Endodermal cell (in vitro differentiated cells): ENCODE measurements at regions not wholly inside any gene's neighbourhood (a gene's known extent, or its start where the extent isn't known, plus 50 kb on each side); places are given as distances from the start of the nearest gene placed in this dataset.

ENCODE experiments used
- DNase-seq: peaks from one replicate; pipeline ENCODE4 v3.0.0-alpha.2; 2017
- H3K27ac ChIP-seq: 2 replicates; pipeline ENCODE4 v1.5.1; 2013; ENCODE audit warnings: mild to moderate bottlenecking, low read depth, low read length, moderate library complexity
- H3K27me3 ChIP-seq: 2 replicates; pipeline ENCODE4 v1.6.1; 2013; ENCODE audit warnings: mild to moderate bottlenecking, low read length, moderate library complexity; ENCODE audit not compliant: insufficient read depth, control insufficient read depth, poor library complexity, severe bottlenecking
- H3K36me3 ChIP-seq: 2 replicates; pipeline ENCODE4 v1.7.0; 2013; ENCODE audit warnings: mild to moderate bottlenecking, low read length, moderate library complexity; ENCODE audit not compliant: control insufficient read depth, insufficient read depth
- H3K4me1 ChIP-seq: one replicate; pipeline ENCODE4 v1.7.0; 2013; ENCODE audit warnings: low read length; ENCODE audit not compliant: control insufficient read depth, insufficient read depth
- H3K4me3 ChIP-seq: 2 replicates; pipeline ENCODE4 v1.5.1; 2013; ENCODE audit warnings: mild to moderate bottlenecking, low read length, moderate library complexity
- H3K9ac ChIP-seq: 2 replicates; pipeline ENCODE4 v1.6.1; 2013; ENCODE audit warnings: mild to moderate bottlenecking, low read length, moderate library complexity; ENCODE audit not compliant: poor library complexity, severe bottlenecking; ENCODE audit errors: extremely low read depth
- H3K9me3 ChIP-seq: 2 replicates; pipeline ENCODE4 v1.6.1; 2013; ENCODE audit warnings: mild to moderate bottlenecking, low read length, moderate library complexity; ENCODE audit not compliant: control insufficient read depth
- H3K27ac Mint-ChIP-seq: 2 replicates; pipeline ENCODE4 v1.8.0; 2020; ENCODE audit warnings: mixed read lengths
- H3K27me3 Mint-ChIP-seq: 2 replicates; pipeline ENCODE4 v1.8.0; 2021; ENCODE audit warnings: mild to moderate bottlenecking, mixed read lengths; ENCODE audit not compliant: insufficient read depth
- H3K36me3 Mint-ChIP-seq: 2 replicates; pipeline ENCODE4 v1.8.0; 2020; ENCODE audit warnings: low read depth, mixed read lengths
- H3K4me1 Mint-ChIP-seq: 2 replicates; pipeline ENCODE4 v1.8.0; 2020; ENCODE audit warnings: mixed read lengths
- H3K4me3 Mint-ChIP-seq: 2 replicates; pipeline ENCODE4 v1.8.0; 2020; ENCODE audit warnings: mild to moderate bottlenecking, moderate library complexity, mixed read lengths
- H3K9me3 Mint-ChIP-seq: 2 replicates; pipeline ENCODE4 v1.8.0; 2020; ENCODE audit warnings: mild to moderate bottlenecking, mixed read lengths
- WGBS, 2 experiments: methylation state at CpG; one replicate each; pipeline versions ENCODE4 v1.1.5 to v1.1.7; 2013; ENCODE audit warnings: missing lambda C conversion rate in 2 of 2, mixed read lengths in 1 of 2; ENCODE audit not compliant: insufficient coverage in 1 of 2, insufficient read length in 1 of 2; 5-methylcytosine and 5-hydroxymethylcytosine counted together
- TF ChIP-seq, protein P1 (sequence below): fragments of 200-600 bp; sonication (generic); conservative IDR thresholded peaks from 2 replicates; pipeline ENCODE4 v1.5.0; 2021; ENCODE audit warnings: antibody characterized with exemption, mild to moderate bottlenecking

DNA sequence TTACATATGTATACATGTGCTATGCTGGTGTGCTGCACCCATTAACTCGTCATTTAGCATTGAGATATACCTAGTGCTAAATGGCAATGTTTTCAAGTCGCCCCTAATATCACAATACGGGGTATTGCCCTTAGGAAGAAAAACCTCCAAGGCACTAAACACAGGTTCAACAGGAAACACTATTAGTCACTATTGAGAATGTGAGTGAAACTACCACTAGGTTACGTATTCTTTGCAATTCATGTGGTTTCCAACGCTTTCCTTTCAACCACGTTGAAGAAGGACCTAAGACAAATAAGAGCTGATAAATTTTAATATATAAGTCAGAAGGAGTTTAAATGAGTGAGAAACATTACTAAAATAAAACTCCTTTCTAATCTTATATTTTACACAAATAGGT, 134.7 kb upstream of the SPANXN4 start:
- TF ChIP-seq, protein P1, sequence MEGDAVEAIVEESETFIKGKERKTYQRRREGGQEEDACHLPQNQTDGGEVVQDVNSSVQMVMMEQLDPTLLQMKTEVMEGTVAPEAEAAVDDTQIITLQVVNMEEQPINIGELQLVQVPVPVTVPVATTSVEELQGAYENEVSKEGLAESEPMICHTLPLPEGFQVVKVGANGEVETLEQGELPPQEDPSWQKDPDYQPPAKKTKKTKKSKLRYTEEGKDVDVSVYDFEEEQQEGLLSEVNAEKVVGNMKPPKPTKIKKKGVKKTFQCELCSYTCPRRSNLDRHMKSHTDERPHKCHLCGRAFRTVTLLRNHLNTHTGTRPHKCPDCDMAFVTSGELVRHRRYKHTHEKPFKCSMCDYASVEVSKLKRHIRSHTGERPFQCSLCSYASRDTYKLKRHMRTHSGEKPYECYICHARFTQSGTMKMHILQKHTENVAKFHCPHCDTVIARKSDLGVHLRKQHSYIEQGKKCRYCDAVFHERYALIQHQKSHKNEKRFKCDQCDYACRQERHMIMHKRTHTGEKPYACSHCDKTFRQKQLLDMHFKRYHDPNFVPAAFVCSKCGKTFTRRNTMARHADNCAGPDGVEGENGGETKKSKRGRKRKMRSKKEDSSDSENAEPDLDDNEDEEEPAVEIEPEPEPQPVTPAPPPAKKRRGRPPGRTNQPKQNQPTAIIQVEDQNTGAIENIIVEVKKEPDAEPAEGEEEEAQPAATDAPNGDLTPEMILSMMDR, result no peak
- no peak overlapping the region for H3K9ac ChIP-seq
- WGBS, 2 experiments, result 100% methylated on average over 4 of the region's 6 CpGs; no CpG with 5 or more reads in 1 of the 2 experiments
- no peaks in the 10 kb centered on the region for H3K27me3 ChIP-seq
- H3K27me3 Mint-ChIP-seq, result no peaks in the 10 kb centered on the region
- DNase-seq, result no peak
- no peaks in the 10 kb centered on the region for H3K36me3 Mint-ChIP-seq
- H3K4me1 ChIP-seq, result no peaks in the 10 kb centered on the region
- no peak overlapping the region for H3K27ac Mint-ChIP-seq
- H3K36me3 ChIP-seq, result no peaks in the 10 kb centered on the region
- peaks cover 6% of the 10 kb centered on the region for H3K9me3 ChIP-seq
- no peak overlapping the region for H3K27ac ChIP-seq
- no peak overlapping the region for H3K4me3 Mint-ChIP-seq
- H3K4me1 Mint-ChIP-seq, result no peaks in the 10 kb centered on the region
- peaks cover 20% of the 10 kb centered on the region for H3K9me3 Mint-ChIP-seq
- H3K4me3 ChIP-seq, result no peak overlapping the region

DNA sequence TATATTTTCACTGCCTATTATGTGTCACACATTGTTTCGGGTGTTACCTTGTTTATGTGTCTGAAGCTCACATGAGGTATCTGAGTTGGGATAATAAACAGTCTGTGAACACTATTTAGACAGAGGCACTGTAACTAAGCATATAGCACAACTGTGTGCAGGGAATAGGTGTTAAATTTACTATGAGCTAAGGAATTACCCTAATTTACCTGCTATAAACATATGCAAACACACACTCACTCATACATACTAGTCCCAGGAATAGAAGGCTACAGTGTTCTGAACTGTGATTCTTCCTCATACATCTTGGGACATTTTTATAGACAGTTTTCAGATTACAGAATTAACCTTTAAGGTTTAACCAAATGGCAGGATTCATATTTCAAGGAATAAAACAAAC, 127.6 kb upstream of the SPANXN4 start:
- 60% methylated on average over 1 of the region's 1 CpG; no CpG with 5 or more reads in 1 of the 2 experiments for WGBS, 2 experiments
- Histone ChIP-seq H3K27me3 (no peaks in the 10 kb centered on the region), H3K9ac (no peak overlapping the region), H3K9me3 (no peaks in the 10 kb centered on the region), H3K27ac (no peak overlapping the region), H3K4me3 (no peak overlapping the region), H3K4me1 (no peaks in the 10 kb centered on the region), H3K36me3 (no peaks in the 10 kb centered on the region)
- no peak overlapping the region for H3K4me3 Mint-ChIP-seq
- H3K4me1 Mint-ChIP-seq, result no peaks in the 10 kb centered on the region
- DNase-seq, result no peak
- no peak overlapping the region for H3K27ac Mint-ChIP-seq
- H3K36me3 Mint-ChIP-seq, result no peaks in the 10 kb centered on the region
- no peaks in the 10 kb centered on the region for H3K27me3 Mint-ChIP-seq
- H3K9me3 Mint-ChIP-seq, result peaks cover 27% of the 10 kb centered on the region
- TF ChIP-seq, protein P1, result no peak

DNA sequence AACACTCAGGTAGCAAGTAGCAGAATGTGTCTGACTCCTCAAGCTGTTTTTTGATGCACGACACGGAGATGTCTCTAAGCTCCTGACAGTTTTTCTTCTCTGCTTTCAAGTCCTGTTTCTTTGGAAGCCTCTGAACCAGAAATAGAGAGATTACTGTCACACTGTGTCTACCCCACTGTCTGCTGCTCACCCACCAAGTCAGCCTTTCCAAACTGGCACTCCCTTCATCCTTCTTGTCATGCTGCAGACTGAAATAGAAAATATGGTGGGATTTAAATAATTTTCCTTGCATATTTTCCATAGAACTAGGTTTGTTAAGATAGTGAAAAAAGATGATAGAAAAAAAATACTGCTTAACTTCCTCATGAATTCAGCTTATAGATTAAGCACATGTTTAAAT, 102.5 kb upstream of the SPANXN4 start:
- no peaks in the 10 kb centered on the region for H3K36me3 Mint-ChIP-seq
- Histone ChIP-seq H3K9ac (no peak overlapping the region), H3K36me3 (no peaks in the 10 kb centered on the region), H3K4me1 (no peaks in the 10 kb centered on the region), H3K9me3 (no peaks in the 10 kb centered on the region), H3K27me3 (no peaks in the 10 kb centered on the region), H3K4me3 (no peak overlapping the region), H3K27ac (no peak overlapping the region)
- H3K27me3 Mint-ChIP-seq, result no peaks in the 10 kb centered on the region
- H3K27ac Mint-ChIP-seq, result no peak overlapping the region
- H3K4me3 Mint-ChIP-seq, result no peak overlapping the region
- peaks cover 50% of the 10 kb centered on the region for H3K9me3 Mint-ChIP-seq
- TF ChIP-seq, protein P1, result no peak
- H3K4me1 Mint-ChIP-seq, result no peaks in the 10 kb centered on the region
- WGBS, 2 experiments, result 60 to 70% methylated on average over 2 of the region's 2 CpGs
- DNase-seq, result no peak
